ENCODE measurements at regions not wholly inside any gene's neighbourhood (a gene's known extent, or its start where the extent isn't known, plus 50 kb on each side); places are given as distances from the start of the nearest gene placed in this dataset.

DNA sequence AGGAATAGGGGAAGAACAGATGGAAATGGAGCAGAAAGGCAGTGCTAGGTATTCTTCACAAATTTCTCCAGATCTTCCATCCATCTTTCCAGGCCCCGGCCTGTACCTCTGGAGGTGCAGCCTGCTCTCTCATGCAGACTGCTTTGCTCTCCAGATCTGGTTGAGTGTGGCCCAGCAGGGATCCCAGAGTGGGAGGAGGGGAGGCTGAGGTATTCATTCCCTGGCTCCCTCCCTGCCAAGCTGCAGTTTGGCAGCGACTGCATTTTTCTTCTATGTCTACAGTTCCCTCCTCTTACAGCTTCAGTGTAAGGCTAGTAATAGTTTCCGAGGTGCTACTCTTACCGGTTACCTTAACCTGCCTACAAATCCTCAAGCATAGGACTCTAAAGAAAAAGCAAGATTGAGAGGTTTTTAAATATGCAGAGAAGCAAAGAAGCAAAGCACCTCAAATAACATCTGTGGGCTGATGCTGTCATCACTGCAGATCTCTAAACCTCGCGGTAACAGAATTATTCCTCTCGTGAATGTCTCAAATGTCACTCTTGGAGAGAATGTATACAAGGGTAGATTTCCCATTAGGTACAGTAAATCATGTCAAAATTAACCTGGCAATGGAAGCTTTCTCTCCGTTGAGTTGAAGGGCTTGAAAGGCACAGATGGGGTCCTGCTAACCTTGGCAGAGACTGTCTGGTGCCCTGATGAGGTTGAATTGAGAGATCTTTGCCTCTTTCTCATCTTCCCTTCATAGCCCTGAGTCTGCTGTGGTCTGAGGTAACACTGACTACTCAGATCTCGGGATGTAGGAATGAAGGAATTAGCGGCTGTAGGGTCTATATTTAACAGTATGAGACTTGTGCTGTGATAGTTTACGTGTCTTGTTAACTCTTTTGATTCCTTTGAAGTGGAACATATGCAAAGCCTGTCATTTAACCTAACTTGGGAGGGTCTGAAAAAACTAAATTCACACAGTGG is 297.9 kb upstream of the C11orf87 start (continued):
- TF ChIP-seq, protein P1, sequence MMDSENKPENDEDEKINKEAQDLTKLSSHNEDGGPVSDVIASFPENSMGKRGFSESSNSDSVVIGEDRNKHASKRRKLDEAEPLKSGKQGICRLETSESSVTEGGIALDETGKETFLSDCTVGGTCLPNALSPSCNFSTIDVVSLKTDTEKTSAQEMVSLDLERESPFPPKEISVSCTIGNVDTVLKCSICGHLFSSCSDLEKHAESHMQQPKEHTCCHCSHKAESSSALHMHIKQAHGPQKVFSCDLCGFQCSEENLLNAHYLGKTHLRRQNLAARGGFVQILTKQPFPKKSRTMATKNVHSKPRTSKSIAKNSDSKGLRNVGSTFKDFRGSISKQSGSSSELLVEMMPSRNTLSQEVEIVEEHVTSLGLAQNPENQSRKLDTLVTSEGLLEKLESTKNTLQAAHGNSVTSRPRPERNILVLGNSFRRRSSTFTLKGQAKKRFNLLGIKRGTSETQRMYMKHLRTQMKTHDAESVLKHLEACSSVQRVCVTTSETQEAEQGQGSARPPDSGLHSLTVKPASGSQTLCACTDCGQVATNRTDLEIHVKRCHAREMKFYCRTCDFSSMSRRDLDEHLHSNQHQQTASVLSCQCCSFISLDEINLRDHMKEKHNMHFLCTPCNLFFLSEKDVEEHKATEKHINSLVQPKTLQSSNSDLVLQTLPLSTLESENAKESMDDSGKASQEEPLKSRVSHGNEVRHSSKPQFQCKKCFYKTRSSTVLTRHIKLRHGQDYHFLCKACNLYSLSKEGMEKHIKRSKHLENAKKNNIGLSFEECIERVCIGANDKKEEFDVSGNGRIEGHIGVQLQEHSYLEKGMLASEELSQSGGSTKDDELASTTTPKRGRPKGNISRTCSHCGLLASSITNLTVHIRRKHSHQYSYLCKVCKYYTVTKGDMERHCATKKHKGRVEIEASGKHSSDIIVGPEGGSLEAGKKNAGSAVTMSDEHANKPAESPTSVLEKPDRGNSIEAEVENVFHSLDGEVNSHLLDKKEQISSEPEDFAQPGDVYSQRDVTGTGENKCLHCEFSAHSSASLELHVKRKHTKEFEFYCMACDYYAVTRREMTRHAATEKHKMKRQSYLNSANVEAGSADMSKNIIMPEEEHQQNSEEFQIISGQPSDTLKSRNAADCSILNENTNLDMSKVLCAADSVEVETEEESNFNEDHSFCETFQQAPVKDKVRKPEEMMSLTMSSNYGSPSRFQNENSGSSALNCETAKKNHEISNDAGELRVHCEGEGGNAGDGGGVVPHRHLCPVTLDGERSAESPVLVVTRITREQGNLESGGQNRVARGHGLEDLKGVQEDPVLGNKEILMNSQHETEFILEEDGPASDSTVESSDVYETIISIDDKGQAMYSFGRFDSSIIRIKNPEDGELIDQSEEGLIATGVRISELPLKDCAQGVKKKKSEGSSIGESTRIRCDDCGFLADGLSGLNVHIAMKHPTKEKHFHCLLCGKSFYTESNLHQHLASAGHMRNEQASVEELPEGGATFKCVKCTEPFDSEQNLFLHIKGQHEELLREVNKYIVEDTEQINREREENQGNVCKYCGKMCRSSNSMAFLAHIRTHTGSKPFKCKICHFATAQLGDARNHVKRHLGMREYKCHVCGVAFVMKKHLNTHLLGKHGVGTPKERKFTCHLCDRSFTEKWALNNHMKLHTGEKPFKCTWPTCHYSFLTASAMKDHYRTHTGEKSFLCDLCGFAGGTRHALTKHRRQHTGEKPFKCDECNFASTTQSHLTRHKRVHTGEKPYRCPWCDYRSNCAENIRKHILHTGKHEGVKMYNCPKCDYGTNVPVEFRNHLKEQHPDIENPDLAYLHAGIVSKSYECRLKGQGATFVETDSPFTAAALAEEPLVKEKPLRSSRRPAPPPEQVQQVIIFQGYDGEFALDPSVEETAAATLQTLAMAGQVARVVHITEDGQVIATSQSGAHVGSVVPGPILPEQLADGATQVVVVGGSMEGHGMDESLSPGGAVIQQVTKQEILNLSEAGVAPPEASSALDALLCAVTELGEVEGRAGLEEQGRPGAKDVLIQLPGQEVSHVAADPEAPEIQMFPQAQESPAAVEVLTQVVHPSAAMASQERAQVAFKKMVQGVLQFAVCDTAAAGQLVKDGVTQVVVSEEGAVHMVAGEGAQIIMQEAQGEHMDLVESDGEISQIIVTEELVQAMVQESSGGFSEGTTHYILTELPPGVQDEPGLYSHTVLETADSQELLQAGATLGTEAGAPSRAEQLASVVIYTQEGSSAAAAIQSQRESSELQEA (IDR thresholded peaks at IDR 0.05; ENCODE audit: low read depth), result no peak
- TF ChIP-seq TEAD2 (tag; IDR thresholded peaks at IDR 0.05) (no peak), THRAP3 (IDR thresholded peaks at IDR 0.05; ENCODE audit: borderline replicate concordance) (no peak), ARID2 (IDR thresholded peaks at IDR 0.05) (no peak), XRCC4 (IDR thresholded peaks at IDR 0.05; ENCODE audit: extremely low read depth, insufficient read depth, insufficient read length) (no peak), PRPF4 (IDR thresholded peaks at IDR 0.05; ENCODE audit: insufficient read depth, low read depth, low read length, poor library complexity, severe bottlenecking) (no peak), HEY1 (CRISPR knock-in tag; IDR thresholded peaks at IDR 0.05; ENCODE audit: borderline replicate concordance) (no peak), PML (IDR thresholded peaks at IDR 0.05; ENCODE audit: low read length) (no peak), TSC22D4 (tag; IDR thresholded peaks at IDR 0.05) (no peak)
- TF ChIP-seq, protein P2, sequence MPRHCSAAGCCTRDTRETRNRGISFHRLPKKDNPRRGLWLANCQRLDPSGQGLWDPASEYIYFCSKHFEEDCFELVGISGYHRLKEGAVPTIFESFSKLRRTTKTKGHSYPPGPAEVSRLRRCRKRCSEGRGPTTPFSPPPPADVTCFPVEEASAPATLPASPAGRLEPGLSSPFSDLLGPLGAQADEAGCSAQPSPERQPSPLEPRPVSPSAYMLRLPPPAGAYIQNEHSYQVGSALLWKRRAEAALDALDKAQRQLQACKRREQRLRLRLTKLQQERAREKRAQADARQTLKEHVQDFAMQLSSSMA (CRISPR knock-in tag; IDR thresholded peaks at IDR 0.05), result no peak
- TF ChIP-seq, protein P3, sequence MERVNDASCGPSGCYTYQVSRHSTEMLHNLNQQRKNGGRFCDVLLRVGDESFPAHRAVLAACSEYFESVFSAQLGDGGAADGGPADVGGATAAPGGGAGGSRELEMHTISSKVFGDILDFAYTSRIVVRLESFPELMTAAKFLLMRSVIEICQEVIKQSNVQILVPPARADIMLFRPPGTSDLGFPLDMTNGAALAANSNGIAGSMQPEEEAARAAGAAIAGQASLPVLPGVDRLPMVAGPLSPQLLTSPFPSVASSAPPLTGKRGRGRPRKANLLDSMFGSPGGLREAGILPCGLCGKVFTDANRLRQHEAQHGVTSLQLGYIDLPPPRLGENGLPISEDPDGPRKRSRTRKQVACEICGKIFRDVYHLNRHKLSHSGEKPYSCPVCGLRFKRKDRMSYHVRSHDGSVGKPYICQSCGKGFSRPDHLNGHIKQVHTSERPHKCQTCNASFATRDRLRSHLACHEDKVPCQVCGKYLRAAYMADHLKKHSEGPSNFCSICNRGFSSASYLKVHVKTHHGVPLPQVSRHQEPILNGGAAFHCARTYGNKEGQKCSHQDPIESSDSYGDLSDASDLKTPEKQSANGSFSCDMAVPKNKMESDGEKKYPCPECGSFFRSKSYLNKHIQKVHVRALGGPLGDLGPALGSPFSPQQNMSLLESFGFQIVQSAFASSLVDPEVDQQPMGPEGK (CRISPR knock-in tag; IDR thresholded peaks at IDR 0.05; ENCODE audit: borderline replicate concordance), result no peak
